IPS-15b (cell line): ENCODE measurements at regions not wholly inside any gene's neighbourhood (a gene's known extent, or its start where the extent isn't known, plus 50 kb on each side); places are given as distances from the start of the nearest gene placed in this dataset.

Experiments used
- H3K27me3 ChIP-seq: one replicate; pipeline ENCODE4 v1.6.1; 2013; ENCODE audit warnings: low read length; ENCODE audit not compliant: control insufficient read depth, insufficient read depth
- H3K36me3 ChIP-seq: one replicate; pipeline ENCODE4 v1.6.1; 2013; ENCODE audit warnings: low read length; ENCODE audit not compliant: control insufficient read depth, insufficient read depth
- H3K4me1 ChIP-seq: one replicate; pipeline ENCODE4 v1.6.1; 2013; ENCODE audit warnings: mild to moderate bottlenecking, low read length; ENCODE audit not compliant: control insufficient read depth, insufficient read depth
- H3K4me3 ChIP-seq: one replicate; pipeline ENCODE4 v1.5.1; 2013; ENCODE audit warnings: low read depth, low read length
- H3K9ac ChIP-seq: one replicate; pipeline ENCODE4 v1.6.1; 2013; ENCODE audit warnings: low read depth, mild to moderate bottlenecking, low read length
- H3K9me3 ChIP-seq: one replicate; pipeline ENCODE4 v1.6.1; 2013; ENCODE audit warnings: mild to moderate bottlenecking, low read length; ENCODE audit not compliant: control insufficient read depth, insufficient read depth

GRCh38 chr17:77461277-77462057 lies 320.7 kb downstream of the SEC14L1 start:
- no peak overlapping the region for H3K9ac ChIP-seq
- H3K4me3 ChIP-seq = no peak overlapping the region
- H3K36me3 ChIP-seq = no peaks in the 10 kb centered on the region
- peaks cover 7% of the 10 kb centered on the region for H3K4me1 ChIP-seq
- H3K9me3 ChIP-seq = no peaks in the 10 kb centered on the region
- H3K27me3 ChIP-seq = no peaks in the 10 kb centered on the region

- Histone ChIP-seq H3K27me3 (no peaks in the 10 kb centered on the region), H3K9me3 (no peaks in the 10 kb centered on the region), H3K4me3 (no peak overlapping the region), H3K36me3 (no peaks in the 10 kb centered on the region), H3K4me1 (peaks cover 13% of the 10 kb centered on the region), H3K9ac (no peak overlapping the region)
Observed at GRCh38 chr17:77462090-77462489, 321.3 kb downstream of the SEC14L1 start.

- H3K36me3 ChIP-seq = peaks cover 2% of the 10 kb centered on the region
- H3K4me3 ChIP-seq = no peak overlapping the region
- H3K4me1 ChIP-seq = peaks cover 13% of the 10 kb centered on the region
- H3K9me3 ChIP-seq = no peaks in the 10 kb centered on the region
- no peak overlapping the region for H3K9ac ChIP-seq
- H3K27me3 ChIP-seq = no peaks in the 10 kb centered on the region
Observed at GRCh38 chr17:77462553-77463497, 322.1 kb downstream of the SEC14L1 start.

DNA sequence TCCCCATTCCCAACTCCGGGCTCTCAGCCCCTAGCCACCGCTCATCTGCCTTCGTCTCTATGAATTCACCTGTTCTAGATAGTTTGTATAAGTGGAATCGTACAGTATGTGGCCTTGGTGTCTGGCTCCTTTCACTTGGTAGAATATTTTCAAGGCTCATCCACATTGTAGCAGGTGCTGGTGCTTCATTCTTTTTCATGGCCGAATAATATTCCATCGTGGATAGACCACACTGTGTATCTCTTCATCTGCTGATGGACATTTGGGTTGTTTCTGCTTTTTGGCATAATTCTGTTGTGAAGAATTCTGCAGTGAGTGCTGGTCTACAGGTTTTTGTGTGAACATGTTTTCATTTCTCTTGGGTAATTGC lies 324.2 kb downstream of the SEC14L1 start:
- Histone ChIP-seq H3K4me1 (peaks cover 13% of the 10 kb centered on the region), H3K9ac (no peak overlapping the region), H3K4me3 (no peak overlapping the region), H3K27me3 (no peaks in the 10 kb centered on the region), H3K9me3 (no peaks in the 10 kb centered on the region), H3K36me3 (peaks cover 11% of the 10 kb centered on the region)

DNA sequence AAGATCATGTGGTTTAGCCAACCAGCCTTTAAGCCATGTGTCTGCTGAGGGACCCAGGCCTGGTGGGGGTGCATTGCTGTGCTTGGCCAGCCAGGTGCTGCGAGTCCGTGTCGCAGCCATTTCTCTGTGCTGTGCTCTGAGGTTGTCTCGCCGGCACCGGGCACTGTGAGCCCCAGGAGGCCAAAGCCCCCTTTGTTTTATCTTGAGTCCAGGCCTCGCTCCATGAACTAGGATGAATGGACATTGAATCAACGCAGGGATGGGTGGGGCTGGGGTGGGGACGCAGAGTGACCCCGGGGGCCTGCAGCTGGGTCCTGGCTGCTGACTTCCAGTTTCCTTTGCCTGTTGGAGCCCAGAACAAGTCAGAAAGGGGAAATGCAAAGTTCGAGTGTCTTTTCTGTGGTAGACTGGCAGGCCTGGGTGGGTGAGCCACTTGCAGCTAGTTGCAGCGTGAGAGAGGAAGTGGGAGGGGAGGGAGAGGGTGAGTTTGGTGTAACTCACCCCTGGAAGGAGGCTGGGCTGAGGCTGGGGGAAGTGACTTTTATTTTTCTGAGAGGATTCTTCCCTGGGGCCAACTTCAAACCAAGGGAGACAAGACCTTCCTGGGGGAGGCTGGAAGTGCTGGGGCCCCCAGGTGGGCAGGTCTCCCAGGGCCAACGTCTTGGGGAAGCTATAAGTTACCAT lies 324.7 kb downstream of the SEC14L1 start:
- H3K9ac ChIP-seq = no peak overlapping the region
- H3K36me3 ChIP-seq = peaks cover 15% of the 10 kb centered on the region
- peaks cover 16% of the 10 kb centered on the region for H3K4me1 ChIP-seq
- H3K27me3 ChIP-seq = no peaks in the 10 kb centered on the region
- H3K4me3 ChIP-seq = no peak overlapping the region
- H3K9me3 ChIP-seq = no peaks in the 10 kb centered on the region

- Histone ChIP-seq H3K36me3 (peaks cover 15% of the 10 kb centered on the region), H3K9ac (no peak overlapping the region)
Observed at GRCh38 chr17:77466140-77466539, 325.4 kb downstream of the SEC14L1 start.

DNA sequence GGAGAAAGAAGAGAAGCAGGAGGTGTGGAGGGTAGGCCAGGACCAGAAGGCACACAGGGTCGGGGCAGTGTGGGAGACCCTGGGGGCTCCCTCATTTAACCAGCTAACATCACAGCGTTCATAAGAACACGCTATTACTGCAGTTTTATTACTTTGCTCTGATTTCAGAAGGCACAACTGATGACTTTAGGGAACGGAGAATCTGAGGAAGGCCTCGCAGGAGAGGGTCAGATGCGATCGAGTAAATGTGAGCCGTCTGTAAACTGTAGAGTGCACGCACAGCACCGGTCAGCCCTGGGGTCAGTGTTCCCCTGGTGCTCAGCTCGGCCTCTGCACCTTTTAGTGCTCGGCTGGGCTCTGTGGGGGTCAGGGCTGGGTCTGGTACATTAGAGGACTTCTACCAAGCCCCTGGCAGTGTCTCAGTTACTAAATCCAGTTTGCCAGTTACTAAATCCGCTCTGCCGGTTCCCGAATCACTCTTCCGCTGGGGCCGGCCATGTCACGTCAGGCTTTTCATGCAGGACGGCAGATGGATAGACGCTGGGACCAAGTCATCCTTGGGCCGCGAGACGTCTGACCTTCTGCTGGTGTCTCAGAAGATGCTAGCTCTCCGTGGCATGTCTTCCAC lies 325.9 kb downstream of the SEC14L1 start:
- Histone ChIP-seq H3K27me3 (no peaks in the 10 kb centered on the region), H3K4me3 (peak overlapping the region; percentile 6), H3K4me1 (peaks cover 23% of the 10 kb centered on the region), H3K9me3 (no peaks in the 10 kb centered on the region), H3K36me3 (peaks cover 15% of the 10 kb centered on the region), H3K9ac (peak overlapping the region; percentile 39)

More at GRCh38 chr17:77466140-77466539, 325.4 kb downstream of the SEC14L1 start:
- no peaks in the 10 kb centered on the region for H3K9me3 ChIP-seq
- no peaks in the 10 kb centered on the region for H3K27me3 ChIP-seq
- H3K4me3 ChIP-seq = peak overlapping the region; percentile 18
- peaks cover 18% of the 10 kb centered on the region for H3K4me1 ChIP-seq

GRCh38 chr17:77467521-77467920 lies 326.8 kb downstream of the SEC14L1 start:
- Histone ChIP-seq H3K36me3 (peaks cover 15% of the 10 kb centered on the region), H3K4me3 (no peak overlapping the region), H3K27me3 (no peaks in the 10 kb centered on the region), H3K9me3 (no peaks in the 10 kb centered on the region), H3K4me1 (peaks cover 30% of the 10 kb centered on the region), H3K9ac (no peak overlapping the region)

GRCh38 chr17:77468897-77469296 lies 328.1 kb downstream of the SEC14L1 start:
- Histone ChIP-seq H3K9ac (no peak overlapping the region), H3K4me1 (peaks cover 36% of the 10 kb centered on the region), H3K36me3 (peaks cover 15% of the 10 kb centered on the region), H3K4me3 (no peak overlapping the region), H3K27me3 (no peaks in the 10 kb centered on the region), H3K9me3 (no peaks in the 10 kb centered on the region)

DNA sequence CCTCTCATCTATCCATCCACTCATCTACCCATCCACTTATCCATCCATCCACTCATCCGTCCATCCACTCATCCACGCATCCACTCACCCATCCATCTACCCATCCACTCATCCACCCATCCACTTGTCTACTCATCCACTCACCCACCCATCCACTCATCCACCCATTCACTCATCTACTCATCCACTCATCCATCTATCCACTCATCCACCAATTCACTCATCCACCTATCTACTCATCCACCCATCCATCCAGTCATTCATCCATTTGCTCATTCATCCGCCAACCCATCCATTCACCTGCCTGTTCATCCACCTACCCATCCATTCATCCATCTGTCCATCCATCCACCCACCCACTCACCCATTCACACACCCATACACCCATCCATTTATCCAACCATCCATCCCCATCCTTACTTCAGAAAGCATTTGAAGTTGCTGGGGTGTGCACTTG lies 329.6 kb downstream of the SEC14L1 start:
- Histone ChIP-seq H3K36me3 (peaks cover 15% of the 10 kb centered on the region), H3K4me3 (no peak overlapping the region), H3K9me3 (no peaks in the 10 kb centered on the region), H3K27me3 (no peaks in the 10 kb centered on the region), H3K4me1 (peaks cover 36% of the 10 kb centered on the region), H3K9ac (peak overlapping the region; percentile 47)
